MG63 (cell line): ENCODE measurements at regions not wholly inside any gene's neighbourhood (a gene's known extent, or its start where the extent isn't known, plus 50 kb on each side); places are given as distances from the start of the nearest gene placed in this dataset.

ENCODE experiments used
- DNase-seq: peaks from one replicate; pipeline ENCODE4 v3.0.0-alpha.2; 2020
- H3K27me3 ChIP-seq: fragments of 250-450 bp; sonication (Bioruptor Pico); 2 replicates; pipeline ENCODE4 v1.5.1; 2020; ENCODE audit warnings: mild to moderate bottlenecking, moderate library complexity
- H3K36me3 ChIP-seq: fragments of 250-450 bp; sonication (Bioruptor Pico); 2 replicates; pipeline ENCODE4 v1.5.1; 2020; ENCODE audit warnings: mild to moderate bottlenecking, moderate library complexity
- H3K4me3 ChIP-seq: fragments of 250-450 bp; sonication (Bioruptor Pico); 2 replicates; pipeline ENCODE4 v1.5.1; 2020; ENCODE audit warnings: mild to moderate bottlenecking, moderate library complexity
- H3K9me3 ChIP-seq: fragments of 250-450 bp; sonication (Bioruptor Pico); 2 replicates; pipeline ENCODE4 v1.5.1; 2020; ENCODE audit warnings: mild to moderate bottlenecking, moderate library complexity

DNA sequence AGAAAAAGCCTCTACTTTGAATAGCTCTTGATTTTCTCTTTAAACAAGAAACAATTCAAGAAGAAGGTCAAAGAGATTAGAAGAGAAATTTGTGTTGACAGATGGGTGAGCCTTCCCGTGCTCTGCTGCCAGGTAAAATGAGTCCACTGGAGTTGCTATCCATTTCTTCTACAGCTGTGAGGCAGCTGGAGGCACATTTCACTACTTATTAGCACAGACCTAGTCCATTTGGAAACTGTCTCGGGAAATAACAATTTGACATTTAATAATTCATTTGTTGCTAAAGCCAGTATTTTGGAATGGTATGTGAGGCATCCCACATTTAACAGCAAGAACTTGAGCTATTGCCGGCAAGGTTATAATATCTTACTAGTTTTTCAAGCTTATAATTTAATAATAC lies 396.8 kb upstream of the GRIA3 start:
- no peaks in the 10 kb centered on the region for H3K36me3 ChIP-seq
- DNase-seq = no peak
- no peak overlapping the region for H3K4me3 ChIP-seq
- no peaks in the 10 kb centered on the region for H3K27me3 ChIP-seq
- H3K9me3 ChIP-seq = no peaks in the 10 kb centered on the region

DNA sequence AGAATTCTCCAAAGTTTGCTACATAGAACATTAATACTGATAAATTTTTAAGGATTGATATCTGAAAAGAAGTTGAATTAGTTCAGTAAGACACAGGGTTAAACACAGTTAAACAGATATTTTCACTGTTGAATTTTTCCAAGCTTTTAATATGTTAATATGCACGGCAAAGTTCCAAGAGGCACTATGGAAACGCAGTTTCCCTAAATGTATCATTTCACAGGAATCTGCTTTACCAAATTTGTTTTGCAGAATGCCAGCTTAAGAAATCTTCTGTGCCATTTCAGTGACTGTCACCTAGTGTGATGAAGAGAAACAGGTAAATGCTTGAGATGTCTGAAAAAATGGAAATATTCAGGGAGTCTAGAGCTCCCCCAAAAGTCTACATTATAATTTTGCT lies 395.9 kb upstream of the GRIA3 start:
- no peak for DNase-seq
- H3K9me3 ChIP-seq = no peaks in the 10 kb centered on the region
- no peaks in the 10 kb centered on the region for H3K27me3 ChIP-seq
- no peak overlapping the region for H3K4me3 ChIP-seq
- no peaks in the 10 kb centered on the region for H3K36me3 ChIP-seq

DNA sequence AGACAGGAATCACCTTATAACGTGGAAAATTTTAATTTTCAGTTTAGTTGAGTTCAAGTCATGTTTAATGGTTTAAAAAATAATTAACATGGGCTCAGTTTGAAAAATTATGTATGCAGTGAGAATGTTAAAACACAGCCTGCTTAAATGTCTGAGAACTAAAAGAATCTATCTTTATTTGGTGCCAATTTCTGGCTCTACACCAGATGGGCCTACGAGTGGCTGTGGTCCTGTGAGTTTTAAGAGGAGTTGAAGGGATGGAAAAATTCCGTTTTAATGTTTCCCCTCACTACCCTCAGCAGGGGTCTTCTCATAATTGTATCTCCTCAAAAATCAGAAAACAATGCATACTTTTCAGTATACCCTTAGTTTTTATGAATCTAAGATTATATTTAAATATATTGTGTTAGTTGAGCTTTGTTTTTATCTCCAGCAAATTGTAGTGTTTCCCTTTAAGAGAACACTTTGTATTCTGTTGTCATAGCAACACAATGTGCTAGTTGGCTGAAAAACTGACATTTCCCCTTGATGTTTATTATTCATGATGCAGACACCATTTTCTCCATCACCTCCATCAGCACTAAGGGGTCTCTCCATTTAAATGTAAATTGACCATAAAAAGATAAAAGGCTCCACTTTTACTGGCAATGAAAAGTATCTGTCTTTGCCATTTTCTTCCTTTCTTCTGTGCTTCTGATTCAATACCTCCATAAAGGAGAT lies 393.5 kb upstream of the GRIA3 start:
- Histone ChIP-seq H3K36me3 (no peaks in the 10 kb centered on the region), H3K4me3 (no peak overlapping the region), H3K9me3 (no peaks in the 10 kb centered on the region), H3K27me3 (no peaks in the 10 kb centered on the region)
- DNase-seq = no peak

DNA sequence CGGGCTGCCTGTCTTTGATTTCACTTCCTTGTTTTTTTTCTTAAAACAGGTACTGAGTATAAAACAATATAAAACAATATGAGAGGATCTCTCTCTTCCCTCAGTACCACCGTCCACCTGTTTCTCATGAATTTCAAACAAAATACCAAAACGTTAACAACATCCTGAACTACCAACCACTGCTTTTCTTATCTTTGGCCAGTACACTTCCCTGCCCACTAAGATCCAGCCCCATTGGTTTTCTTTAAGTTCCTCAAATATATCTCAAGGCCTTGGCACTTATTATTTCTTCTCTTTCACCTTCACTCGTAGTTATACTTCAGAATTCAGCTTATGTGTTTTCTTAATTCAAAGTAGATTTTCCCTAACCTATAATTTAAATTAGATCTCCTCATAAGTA lies 370.2 kb upstream of the GRIA3 start:
- DNase-seq = no peak
- Histone ChIP-seq H3K36me3 (no peaks in the 10 kb centered on the region), H3K4me3 (no peak overlapping the region)

DNA sequence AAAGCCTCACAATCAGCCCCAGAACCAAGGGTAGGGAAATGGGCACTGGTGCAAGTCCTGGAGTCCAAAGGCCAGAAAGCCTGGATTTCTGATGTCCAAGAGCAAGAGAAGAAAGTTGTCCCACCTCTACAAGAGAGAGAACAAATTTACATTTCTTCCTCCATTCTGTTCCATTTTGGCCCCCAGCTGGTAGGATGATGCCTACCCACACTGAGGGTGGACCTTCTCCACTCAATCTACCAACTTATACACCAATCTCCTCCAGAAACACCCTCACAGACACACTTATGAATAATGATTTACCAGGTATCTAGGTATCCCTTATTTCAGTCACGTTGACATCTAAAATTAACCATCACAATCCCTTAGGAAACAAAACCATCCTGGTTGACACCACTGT lies 367.8 kb upstream of the GRIA3 start:
- Histone ChIP-seq H3K9me3 (no peaks in the 10 kb centered on the region), H3K27me3 (no peaks in the 10 kb centered on the region), H3K4me3 (no peak overlapping the region), H3K36me3 (no peaks in the 10 kb centered on the region)
- DNase-seq = no peak

More for the DNA sequence above, 370.2 kb upstream of the GRIA3 start:
- H3K27me3 ChIP-seq = no peaks in the 10 kb centered on the region
- H3K9me3 ChIP-seq = no peaks in the 10 kb centered on the region

DNA sequence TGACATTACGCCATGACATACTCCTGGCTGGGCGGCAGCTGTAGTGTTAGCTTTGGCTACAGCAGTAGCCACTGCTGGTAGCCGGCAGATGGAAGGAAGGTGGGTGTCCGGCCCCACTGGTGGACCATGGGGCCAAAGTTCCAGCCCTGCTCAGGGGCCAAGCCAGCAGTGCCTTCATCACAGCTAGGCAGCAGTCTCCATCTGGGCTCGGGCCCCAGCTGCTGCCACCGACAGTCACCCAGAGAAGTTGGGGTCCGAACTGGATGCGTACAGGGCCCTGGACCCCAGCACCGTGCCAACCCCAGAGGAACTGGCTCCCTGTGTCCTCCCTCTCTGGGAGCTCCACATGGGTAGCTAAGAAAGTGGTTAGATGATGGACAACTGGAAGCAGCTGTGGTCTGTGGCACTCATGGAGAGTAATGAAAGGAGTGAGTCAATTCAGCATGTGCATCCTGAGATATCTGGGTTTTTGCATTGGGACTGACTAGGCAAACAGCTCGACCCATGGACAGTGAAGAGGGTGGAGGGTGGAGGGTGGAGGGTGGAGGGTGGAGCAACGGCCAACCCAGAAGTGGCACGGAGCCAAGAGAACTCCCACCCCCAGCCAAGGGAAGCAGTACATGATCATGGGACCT lies 366.6 kb upstream of the GRIA3 start:
- H3K27me3 ChIP-seq = no peaks in the 10 kb centered on the region
- no peak overlapping the region for H3K4me3 ChIP-seq
- DNase-seq = no peak
- H3K36me3 ChIP-seq = no peaks in the 10 kb centered on the region
- no peaks in the 10 kb centered on the region for H3K9me3 ChIP-seq

DNA sequence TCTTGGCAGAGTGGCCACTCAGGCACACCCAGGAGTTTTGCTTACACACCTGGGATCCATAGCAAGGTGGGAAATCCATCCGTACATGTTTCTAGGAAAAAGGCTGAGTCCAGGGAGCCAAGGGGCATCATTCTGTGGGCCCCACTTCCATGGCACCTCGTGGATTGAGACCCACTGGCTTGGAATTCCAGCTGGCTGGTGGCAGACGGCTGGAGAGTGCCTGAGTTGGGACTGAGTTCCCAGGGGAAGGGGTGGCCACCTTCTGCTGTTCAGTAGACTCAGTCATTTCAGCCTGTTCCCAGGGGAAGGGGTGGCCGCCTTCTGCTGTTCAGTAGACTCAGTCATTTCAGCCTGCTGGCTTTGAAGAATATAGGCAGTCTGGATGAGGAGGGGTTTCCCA lies 366.0 kb upstream of the GRIA3 start:
- no peak overlapping the region for H3K4me3 ChIP-seq
- H3K36me3 ChIP-seq = no peaks in the 10 kb centered on the region
- no peaks in the 10 kb centered on the region for H3K9me3 ChIP-seq
- H3K27me3 ChIP-seq = no peaks in the 10 kb centered on the region
- no peak for DNase-seq

DNA sequence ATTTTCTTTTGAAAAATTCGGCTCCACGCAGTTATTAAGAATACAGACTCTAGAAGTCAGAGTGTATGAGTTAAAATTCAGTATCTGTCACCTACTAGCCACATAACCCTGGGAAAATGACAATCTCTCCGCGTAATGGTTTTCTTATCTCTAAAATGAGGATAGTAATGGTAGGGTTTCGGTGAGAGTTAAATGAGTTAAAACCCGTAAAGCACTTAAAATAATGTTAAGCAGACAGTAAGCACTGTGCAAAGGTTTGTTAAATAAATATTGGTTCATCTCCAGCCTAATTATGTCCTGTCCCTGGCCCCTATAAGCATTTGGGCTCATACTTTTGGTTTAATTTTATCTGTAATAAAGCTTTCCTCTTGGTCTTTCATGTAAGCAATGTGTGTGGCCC lies 350.8 kb upstream of the GRIA3 start:
- no peak overlapping the region for H3K4me3 ChIP-seq
- H3K36me3 ChIP-seq = no peaks in the 10 kb centered on the region
- no peak for DNase-seq
- H3K9me3 ChIP-seq = no peaks in the 10 kb centered on the region
- no peaks in the 10 kb centered on the region for H3K27me3 ChIP-seq

DNA sequence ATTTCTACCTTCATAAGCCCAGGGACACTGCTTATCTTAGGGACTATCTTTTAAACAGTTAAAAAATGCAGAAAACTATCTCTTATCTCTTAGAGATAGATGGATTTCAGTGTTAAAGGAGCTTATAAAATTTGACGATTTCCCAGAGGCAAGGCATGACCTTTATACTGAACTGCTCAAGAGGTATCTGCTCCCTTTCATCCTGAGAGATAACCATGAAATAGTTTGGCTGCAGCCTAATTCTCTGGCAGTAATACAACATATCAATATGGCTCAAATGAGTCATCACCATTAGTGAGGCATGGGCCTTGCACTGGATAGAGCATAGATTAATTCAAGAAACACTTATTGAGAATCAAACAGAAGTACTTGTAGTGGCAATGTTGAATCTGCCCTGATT lies 348.2 kb upstream of the GRIA3 start:
- DNase-seq = no peak
- no peaks in the 10 kb centered on the region for H3K36me3 ChIP-seq
- H3K9me3 ChIP-seq = no peaks in the 10 kb centered on the region
- H3K27me3 ChIP-seq = no peaks in the 10 kb centered on the region
- H3K4me3 ChIP-seq = no peak overlapping the region

DNA sequence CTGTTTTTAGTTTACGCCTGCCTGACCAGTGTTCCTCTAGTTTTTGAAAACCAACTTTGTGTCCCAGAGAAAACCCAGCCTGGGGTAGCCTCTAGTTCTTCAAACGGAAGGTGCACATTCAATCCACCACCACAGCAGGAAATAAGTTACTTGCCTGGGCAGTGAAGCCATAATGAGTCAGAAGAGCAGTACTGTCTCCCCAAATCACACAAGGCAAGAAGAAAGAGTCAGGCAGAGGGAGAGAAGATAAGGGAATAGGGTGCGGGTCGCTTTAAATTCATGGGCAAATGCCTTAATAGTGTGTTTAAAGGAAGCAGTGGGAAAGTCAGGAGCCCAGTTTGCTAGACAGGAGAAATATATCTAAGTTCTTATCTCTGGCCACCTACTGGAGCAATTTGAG lies 333.8 kb upstream of the GRIA3 start:
- DNase-seq = no peak

DNA sequence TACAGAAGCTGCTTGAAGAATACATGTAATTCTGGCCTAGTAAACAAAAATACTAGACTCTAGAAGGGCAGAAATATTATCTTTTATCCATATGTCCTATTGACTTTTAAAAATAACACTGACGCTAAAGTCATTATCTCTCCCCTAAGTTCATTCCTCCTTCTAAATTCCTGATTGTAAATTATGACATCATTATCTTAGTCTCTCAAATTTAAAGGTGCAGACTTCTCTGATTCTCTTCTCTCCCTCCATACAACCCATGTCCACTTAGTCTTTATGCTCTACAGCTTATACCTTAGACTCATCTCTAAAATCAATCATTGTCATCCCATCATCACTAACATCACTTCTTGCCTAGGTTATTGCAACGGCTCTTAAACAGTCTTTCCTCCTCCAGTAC lies 327.9 kb upstream of the GRIA3 start:
- no peak overlapping the region for H3K4me3 ChIP-seq

More for the DNA sequence above, 333.8 kb upstream of the GRIA3 start:
- Histone ChIP-seq H3K27me3 (no peaks in the 10 kb centered on the region), H3K36me3 (no peaks in the 10 kb centered on the region), H3K4me3 (no peak overlapping the region), H3K9me3 (no peaks in the 10 kb centered on the region)

DNA sequence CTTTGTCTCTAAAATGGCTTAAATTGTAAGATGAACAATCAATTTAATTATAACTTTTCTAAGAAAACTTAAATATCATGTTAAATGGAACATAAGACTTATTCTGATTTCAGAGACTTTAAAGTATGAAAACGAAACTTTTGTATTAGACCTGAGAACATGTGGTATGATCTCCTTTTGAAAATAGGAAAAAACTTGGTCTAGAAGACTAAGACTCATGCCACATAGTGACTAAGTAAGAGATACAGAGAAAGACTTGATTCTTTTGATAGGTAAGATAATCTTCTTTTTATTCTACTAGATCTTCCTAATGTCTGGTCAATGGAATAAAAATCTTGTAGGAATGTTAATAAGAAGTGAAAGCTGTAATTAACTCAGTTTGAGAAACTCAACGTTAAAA lies 326.3 kb upstream of the GRIA3 start:
- Histone ChIP-seq H3K27me3 (no peaks in the 10 kb centered on the region), H3K4me3 (no peak overlapping the region), H3K36me3 (no peaks in the 10 kb centered on the region), H3K9me3 (no peaks in the 10 kb centered on the region)
- no peak for DNase-seq

More for the DNA sequence above, 327.9 kb upstream of the GRIA3 start:
- Histone ChIP-seq H3K9me3 (no peaks in the 10 kb centered on the region), H3K36me3 (no peaks in the 10 kb centered on the region), H3K27me3 (no peaks in the 10 kb centered on the region)
- DNase-seq = no peak

DNA sequence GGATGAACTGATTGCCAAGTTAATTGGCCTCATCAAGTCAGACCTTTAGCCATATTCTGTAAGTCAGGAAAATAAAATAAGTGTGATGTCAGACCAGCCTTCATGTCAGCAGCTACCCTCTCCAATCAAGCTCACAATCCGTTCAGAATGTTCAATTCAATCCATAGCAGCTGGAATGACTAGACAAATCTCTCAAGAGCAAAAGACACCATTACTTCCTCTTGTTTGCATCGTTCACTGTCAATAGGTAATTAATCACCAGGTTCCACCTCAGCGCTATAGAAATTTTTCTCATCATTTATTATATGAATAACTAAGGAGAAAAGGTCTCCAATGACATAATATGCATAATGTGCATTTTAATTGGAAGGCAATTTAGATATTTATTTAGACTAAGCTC lies 321.0 kb upstream of the GRIA3 start:
- DNase-seq = no peak
- Histone ChIP-seq H3K9me3 (no peaks in the 10 kb centered on the region), H3K36me3 (no peaks in the 10 kb centered on the region), H3K27me3 (no peaks in the 10 kb centered on the region), H3K4me3 (no peak overlapping the region)

DNA sequence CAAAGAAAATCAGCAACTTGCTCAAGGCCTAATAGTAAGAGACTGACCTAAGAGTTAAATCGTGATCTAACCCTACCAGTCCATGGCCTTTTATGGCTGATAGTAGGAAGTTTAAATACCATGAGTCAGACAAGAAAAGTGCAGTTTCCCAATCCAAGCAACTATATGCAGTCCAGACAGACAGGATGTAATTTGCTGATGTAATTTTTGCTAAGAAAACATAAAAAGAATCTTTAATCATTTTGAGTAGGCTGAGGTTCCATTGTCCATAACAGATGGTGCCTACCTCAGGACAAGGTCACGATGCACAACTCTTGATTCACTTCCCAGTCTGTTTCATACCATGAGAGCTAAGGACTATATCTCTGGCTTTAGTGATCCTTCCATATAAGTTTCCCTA lies 317.5 kb upstream of the GRIA3 start:
- no peak for DNase-seq
- H3K9me3 ChIP-seq = no peaks in the 10 kb centered on the region
- no peaks in the 10 kb centered on the region for H3K36me3 ChIP-seq
- no peaks in the 10 kb centered on the region for H3K27me3 ChIP-seq
- H3K4me3 ChIP-seq = no peak overlapping the region

DNA sequence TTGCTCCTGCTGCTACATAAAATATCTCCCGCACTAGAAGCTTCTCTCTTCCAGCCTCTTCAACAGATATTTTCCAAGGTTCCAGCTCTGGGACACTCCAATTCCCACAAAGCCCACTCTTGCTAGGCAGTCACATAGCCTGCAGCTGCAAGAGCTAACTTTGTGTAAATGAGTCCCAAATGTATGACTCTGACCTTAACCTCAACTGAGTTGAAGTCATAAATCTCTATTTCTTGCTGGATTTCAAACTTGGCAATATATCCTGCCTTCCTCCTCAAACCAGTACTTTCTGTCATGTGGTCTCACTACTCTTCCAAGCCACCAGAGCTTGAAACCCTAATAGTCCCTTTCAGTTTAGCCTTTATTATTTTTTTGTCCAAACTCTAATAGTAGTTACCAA lies 315.4 kb upstream of the GRIA3 start:
- H3K9me3 ChIP-seq = no peaks in the 10 kb centered on the region
- DNase-seq = no peak
- H3K27me3 ChIP-seq = no peaks in the 10 kb centered on the region
- H3K4me3 ChIP-seq = no peak overlapping the region
- no peaks in the 10 kb centered on the region for H3K36me3 ChIP-seq

DNA sequence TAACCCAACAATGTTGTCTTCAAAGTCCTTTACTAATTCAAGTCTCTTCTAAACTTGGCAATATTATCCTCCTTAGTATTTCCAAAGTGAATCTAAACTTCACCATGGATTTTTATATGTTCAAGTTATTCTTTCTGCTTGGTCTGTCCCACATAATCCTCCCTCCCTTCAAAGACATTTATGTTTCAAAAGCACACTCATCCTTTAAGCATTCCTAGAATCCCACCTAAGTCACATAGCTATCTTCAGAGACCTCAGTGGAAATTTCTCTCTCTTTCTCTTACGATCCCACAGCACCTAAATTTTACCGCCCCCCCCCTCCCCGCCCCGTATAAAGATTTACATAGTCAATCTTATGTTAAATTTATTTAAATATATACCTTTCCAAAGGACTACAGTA lies 314.9 kb upstream of the GRIA3 start:
- Histone ChIP-seq H3K36me3 (no peaks in the 10 kb centered on the region), H3K9me3 (no peaks in the 10 kb centered on the region), H3K27me3 (no peaks in the 10 kb centered on the region), H3K4me3 (no peak overlapping the region)
- DNase-seq = no peak

DNA sequence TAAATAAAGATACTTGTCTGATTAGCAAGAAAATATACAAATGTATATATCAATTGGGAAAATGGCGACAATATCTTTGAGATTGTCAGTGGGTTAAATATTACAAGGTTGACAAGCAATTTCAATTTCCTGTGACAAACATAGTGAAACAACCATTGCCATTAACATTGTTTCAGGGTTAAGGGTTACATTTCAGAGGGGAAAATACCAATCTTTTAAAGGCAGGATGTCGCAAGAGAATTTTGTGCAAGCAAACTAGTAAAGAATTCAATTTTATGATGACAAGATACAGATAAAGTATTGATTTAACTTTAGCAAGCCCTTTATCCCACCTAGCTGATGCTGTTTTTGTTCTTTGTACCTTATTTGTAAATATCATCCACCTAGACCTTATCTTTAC lies 305.8 kb upstream of the GRIA3 start:
- H3K36me3 ChIP-seq = no peaks in the 10 kb centered on the region
- no peak for DNase-seq

DNA sequence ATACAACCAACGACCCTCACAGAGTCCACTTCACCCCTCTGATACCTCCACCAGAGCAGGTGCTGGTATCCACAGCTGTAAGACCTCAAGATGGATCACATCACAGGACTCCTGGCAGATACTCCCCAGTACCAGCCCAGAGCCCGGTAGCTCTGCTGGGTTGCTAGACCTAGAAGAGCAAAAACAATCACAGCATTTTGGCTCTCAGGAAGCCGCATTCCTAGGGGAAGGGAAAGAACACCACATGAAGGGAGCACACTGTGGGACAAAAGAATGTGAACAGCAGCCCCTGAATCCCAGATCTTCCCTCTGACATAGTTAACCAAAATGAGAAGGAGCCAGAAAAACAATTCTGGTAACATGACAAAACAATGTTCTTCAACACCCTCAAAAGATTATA lies 303.1 kb upstream of the GRIA3 start:
- Histone ChIP-seq H3K9me3 (no peaks in the 10 kb centered on the region), H3K36me3 (no peaks in the 10 kb centered on the region), H3K27me3 (no peaks in the 10 kb centered on the region), H3K4me3 (no peak overlapping the region)
- no peak for DNase-seq

More for the DNA sequence above, 305.8 kb upstream of the GRIA3 start:
- Histone ChIP-seq H3K27me3 (no peaks in the 10 kb centered on the region), H3K4me3 (no peak overlapping the region), H3K9me3 (no peaks in the 10 kb centered on the region)
